Activated CD4-positive, alpha-beta T cell treated with anti-CD3 and anti-CD28 coated beads, Interleukin-2, Interleukin-6, amounts not matched to agents 100 ng/mL and 50 ng/mL, durations not matched to agents 16 hours and 8 hours (primary cell): ENCODE measurements at regions not wholly inside any gene's neighbourhood (a gene's known extent, or its start where the extent isn't known, plus 50 kb on each side); places are given as distances from the start of the nearest gene placed in this dataset.

Source experiments
- DNase-seq: peaks from one replicate; pipeline ENCODE4 v3.0.0-alpha.2; 2020

GRCh38 chr12:85644508-85644907 is 191.7 kb downstream of the RASSF9 start:
- DNase-seq = no peak

GRCh38 chr12:85653731-85654455 is 182.3 kb downstream of the RASSF9 start:
- no peak for DNase-seq

- DNase-seq = no peak
Observed at GRCh38 chr12:85654456-85654840, 181.8 kb downstream of the RASSF9 start.

GRCh38 chr12:85656561-85656960 is 179.6 kb downstream of the RASSF9 start:
- no peak for DNase-seq

GRCh38 chr12:85657251-85657650 is 179.0 kb downstream of the RASSF9 start:
- DNase-seq = no peak

- DNase-seq = no peak
Observed at GRCh38 chr12:85657836-85658630, 178.2 kb downstream of the RASSF9 start.

- no peak for DNase-seq
Observed at GRCh38 chr12:85659754-85660530, 176.3 kb downstream of the RASSF9 start.

GRCh38 chr12:85661461-85662206 is 174.6 kb downstream of the RASSF9 start:
- no peak for DNase-seq

GRCh38 chr12:85662207-85662602 is 174.0 kb downstream of the RASSF9 start:
- DNase-seq = no peak

GRCh38 chr12:85663631-85664030 is 172.6 kb downstream of the RASSF9 start:
- no peak for DNase-seq

GRCh38 chr12:85664429-85664828 is 171.8 kb downstream of the RASSF9 start:
- DNase-seq = no peak

- no peak for DNase-seq
Observed at GRCh38 chr12:85669911-85670310, 166.3 kb downstream of the RASSF9 start.

- DNase-seq = no peak
Observed at GRCh38 chr12:85672436-85672835, 163.8 kb downstream of the RASSF9 start.

- DNase-seq = no peak
Observed at GRCh38 chr12:85673921-85674420, 162.2 kb downstream of the RASSF9 start.

- no peak for DNase-seq
Observed at GRCh38 chr12:85676816-85677749, 159.1 kb downstream of the RASSF9 start.

- no peak for DNase-seq
Observed at GRCh38 chr12:85679296-85679695, 156.9 kb downstream of the RASSF9 start.

- DNase-seq = no peak
Observed at GRCh38 chr12:85680881-85681280, 155.3 kb downstream of the RASSF9 start.

- DNase-seq = no peak
Observed at GRCh38 chr12:85681333-85681732, 154.9 kb downstream of the RASSF9 start.

- no peak for DNase-seq
Observed at GRCh38 chr12:85683051-85683450, 153.2 kb downstream of the RASSF9 start.

- no peak for DNase-seq
Observed at GRCh38 chr12:85688837-85689236, 147.4 kb downstream of the RASSF9 start.

GRCh38 chr12:85690146-85690545 is 146.1 kb downstream of the RASSF9 start:
- DNase-seq = no peak
